GM21825 (cell line): ENCODE measurements at regions not wholly inside any gene's neighbourhood (a gene's known extent, or its start where the extent isn't known, plus 50 kb on each side); places are given as distances from the start of the nearest gene placed in this dataset.

Source experiments
- ATAC-seq: cut with Tn5 transposase; IDR thresholded peaks from one replicate; pipeline ENCODE4 v1.9.1; 2021; ENCODE audit warnings: mild to moderate bottlenecking, moderate library complexity; ENCODE audit not compliant: unreplicated experiment

DNA sequence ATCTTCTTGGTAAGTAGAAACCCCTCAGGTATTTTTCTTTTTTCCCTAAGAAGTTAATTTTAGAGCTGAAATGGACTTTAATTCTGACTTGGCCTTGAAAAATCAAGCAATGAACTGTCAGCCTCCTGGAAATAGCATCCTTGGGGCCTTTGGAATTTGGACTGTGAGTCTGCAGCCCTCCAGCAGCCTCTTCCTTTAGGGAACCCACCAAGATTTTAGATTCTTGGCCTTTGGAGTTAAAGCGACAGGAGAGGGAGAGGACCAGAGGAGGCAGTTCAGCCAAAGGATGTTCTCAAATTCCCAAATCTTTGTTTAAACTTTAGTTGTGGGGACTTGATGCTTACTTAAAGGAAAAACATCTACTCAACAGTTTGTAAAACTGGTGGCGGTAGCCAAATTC lies 288.6 kb downstream of the AACS start:
- ATAC-seq = no peak

DNA sequence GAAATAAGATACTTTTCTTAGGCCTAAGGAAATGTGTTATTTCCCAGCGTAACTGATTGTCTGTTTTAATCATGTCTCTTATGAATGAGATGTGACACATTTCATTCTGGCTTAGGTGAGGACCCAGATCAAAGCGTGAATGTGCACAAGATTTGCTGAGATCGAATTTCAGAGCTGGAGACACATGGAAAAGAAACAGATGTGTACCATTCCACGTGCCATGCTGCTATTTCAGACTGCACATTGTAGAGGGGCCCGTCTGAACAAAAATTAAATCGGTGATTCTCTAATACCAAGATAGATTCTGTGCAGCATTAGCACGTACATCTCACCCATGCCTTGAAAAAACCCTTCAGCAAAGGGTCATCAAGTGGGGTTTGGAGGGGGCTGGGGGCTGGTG lies 290.4 kb downstream of the AACS start:
- no peak for ATAC-seq

DNA sequence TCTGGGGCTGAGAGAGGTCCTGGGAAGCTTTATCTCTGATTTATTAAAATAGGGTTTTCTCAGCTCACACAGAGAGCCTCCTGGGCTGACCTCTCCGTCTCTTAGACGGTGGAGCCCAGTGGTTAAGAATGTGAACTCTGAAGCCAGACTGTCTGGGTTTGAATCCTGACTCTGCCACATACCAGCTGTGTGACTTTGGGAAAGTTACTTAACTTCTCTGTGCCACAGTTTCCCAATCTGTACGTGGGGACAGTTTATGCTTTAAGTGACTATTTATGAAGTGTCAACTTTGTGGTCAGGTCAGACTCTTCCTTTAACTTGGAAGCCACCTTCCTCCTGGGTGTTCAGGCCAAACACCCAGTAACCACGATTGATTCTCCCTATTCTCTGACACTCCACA lies 290.9 kb downstream of the AACS start:
- ATAC-seq = no peak

- no peak for ATAC-seq
Measured at GRCh38 chr12:125357561-125357960, 292.3 kb downstream of the AACS start.

- no peak for ATAC-seq
Measured at GRCh38 chr12:125360540-125360939, 295.3 kb downstream of the AACS start.

DNA sequence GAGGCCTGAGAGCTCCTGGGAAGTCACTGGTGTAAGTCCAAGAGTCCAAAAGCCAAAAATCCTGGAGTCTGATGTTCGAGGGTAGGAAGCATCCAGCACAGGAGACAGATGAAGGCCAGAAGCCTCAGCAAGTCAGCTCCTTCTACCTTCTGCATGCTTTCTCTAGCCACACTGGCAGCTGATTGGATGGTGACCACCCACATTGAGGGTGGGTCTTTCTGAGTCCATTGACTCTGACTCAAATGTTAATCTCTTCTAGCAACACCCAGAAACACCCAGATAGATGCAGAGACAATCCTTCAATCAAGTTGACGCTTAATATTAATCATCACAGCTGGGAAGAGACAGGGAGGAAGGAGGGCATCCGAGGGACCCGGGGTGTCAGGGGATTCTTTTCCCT lies 305.8 kb downstream of the AACS start:
- ATAC-seq = no peak

DNA sequence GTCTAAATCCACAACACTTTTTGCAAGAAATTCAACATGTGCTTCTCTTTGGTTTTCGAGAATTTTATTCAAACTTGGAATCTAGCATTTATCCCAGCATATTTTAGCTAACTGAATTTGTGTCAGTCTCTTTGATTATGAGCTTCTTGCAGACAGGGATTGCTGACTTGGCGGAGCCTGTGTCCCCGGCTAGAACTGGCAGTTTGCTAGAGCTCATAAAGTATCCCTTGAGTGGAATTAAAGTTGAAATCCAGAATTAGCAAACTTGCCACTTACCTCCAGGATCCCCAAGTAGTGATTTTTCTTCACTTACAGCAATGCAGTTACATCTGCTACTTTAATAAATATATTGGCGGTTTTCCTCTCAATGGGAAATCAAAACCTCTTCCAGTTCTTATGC lies 306.9 kb downstream of the AACS start:
- no peak for ATAC-seq

GRCh38 chr12:125373375-125373774 lies 308.1 kb downstream of the AACS start:
- ATAC-seq = no peak

GRCh38 chr12:125376422-125376821 lies 311.2 kb downstream of the AACS start:
- no peak for ATAC-seq

DNA sequence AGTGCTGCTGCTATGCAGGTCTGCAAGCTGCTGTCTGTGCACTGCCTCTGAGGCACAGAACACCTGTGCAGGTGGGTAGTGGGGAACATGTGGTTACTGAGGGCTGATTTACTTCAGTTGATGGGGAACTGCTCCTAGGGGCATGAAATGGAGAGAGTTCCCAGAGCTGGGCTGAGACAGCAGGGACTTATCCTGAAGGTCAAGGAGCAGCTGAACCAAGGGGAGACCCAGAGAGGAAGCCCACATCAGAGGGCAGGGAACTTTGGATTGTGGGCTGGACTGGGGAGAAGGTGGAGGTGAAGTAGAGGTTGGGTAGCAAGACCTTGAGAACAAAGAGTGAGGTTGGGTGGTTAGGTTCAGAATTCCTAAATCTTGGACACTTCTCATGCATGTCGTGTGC lies 311.9 kb downstream of the AACS start:
- ATAC-seq = no peak

DNA sequence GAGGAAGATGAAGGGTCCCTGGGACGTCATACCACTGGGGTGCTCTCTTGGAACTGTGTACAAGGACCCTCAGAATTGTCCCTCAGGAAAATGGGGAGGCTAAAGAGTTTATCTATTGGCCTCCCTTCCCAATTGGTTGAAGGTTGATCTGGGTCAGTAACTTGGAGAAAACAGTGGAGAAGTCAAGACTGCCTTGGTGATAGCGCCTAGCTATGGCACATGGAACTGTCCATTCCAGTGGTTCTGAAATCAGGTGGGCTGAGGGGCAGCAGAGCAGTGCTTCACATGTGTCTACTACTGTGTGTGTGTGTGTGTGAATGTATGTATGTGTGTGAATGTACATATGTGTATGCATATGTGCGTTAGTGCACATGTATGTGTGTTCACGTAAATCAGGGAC lies 316.1 kb downstream of the AACS start:
- no peak for ATAC-seq

GRCh38 chr12:125382926-125383325 lies 317.7 kb downstream of the AACS start:
- no peak for ATAC-seq

DNA sequence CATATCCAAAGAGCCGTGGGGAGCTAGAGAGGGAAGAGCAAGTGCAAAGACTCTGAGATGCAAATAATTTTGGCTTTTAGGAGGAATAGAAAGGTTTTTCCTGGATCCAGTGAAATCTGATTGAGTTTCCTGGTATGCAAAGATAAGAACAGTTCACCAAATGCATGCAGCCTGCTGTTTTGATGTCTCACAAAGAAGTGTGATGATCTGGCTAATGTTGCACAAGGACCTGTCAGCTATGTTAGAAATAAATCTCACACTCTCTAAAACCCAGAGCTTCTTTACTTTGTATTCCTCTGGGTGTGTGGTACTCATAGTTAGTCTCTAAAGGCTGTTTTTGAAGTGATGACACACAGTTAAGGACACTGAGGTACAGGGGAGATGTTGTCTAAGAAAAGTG lies 321.4 kb downstream of the AACS start:
- ATAC-seq = no peak

DNA sequence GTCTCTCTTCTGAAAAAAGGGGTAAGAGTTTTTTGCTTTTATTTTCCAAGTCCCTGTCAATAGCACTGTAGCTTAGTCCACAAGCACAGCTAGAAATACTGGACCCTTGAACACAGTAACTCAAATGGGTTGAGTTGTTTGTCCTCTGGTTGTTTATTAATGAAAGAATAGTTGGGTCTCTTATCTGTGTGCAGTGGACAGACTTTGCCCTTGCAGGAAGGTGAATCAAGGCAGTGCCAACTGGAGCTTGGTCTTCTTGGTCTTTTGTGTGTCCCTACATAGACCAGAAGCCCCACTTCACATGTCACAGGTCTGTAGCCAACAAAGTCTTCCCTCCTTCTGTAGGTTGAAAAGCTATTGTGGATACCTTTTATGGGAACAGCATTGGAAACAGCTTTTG lies 322.0 kb downstream of the AACS start:
- ATAC-seq = no peak

DNA sequence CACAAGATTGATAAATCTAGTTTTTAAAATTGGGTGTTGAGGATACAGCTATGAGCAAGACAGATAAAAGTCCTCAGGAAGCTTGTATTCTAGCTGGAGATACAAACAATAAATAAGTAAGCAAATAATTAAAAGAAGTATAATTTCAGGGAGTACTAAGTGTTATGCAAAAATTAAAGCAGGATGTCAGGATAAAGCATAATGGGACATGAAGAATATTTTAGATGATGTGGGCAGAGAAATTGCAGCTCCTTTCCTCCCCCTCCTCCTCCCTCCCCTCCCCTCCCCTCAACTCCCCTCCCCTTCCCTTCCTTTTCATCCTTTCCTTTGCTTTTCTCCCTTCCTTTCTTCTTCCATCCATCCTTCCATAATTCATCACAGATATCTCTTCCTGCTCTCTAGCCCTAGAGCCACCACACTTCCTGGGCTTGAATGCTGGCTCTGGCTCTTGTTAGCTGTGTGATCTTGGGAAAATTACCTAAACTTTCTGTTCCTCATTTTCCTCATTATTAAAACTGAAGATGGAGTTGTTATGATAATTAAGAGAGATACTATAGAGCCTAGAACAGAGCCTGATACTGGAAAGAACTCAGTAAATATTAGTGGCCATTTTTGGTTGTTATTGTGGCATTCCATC lies 323.9 kb downstream of the AACS start:
- ATAC-seq = no peak

- no peak for ATAC-seq
Measured at GRCh38 chr12:125393569-125393968, 328.3 kb downstream of the AACS start.

GRCh38 chr12:125395583-125396215 lies 330.5 kb downstream of the AACS start:
- no peak for ATAC-seq

DNA sequence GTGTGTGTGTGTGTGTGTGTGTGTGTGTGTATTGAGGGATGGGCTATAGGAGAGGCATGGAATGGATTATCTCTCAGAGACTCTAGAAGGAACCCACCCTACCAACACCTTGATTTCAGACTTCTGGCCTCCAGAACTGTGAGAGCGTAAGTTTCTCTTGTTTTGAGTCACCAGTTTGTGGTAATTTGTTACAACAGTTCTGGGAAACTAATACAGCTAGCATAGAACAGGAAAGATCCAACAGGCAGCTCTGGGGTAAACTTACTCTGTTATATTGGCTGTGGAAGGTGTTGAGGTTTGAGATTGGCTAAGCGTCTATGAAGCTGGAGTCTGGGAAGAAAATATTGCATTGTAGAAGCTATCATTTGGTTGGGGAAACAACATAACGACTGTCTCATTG lies 334.3 kb downstream of the AACS start:
- ATAC-seq = no peak

DNA sequence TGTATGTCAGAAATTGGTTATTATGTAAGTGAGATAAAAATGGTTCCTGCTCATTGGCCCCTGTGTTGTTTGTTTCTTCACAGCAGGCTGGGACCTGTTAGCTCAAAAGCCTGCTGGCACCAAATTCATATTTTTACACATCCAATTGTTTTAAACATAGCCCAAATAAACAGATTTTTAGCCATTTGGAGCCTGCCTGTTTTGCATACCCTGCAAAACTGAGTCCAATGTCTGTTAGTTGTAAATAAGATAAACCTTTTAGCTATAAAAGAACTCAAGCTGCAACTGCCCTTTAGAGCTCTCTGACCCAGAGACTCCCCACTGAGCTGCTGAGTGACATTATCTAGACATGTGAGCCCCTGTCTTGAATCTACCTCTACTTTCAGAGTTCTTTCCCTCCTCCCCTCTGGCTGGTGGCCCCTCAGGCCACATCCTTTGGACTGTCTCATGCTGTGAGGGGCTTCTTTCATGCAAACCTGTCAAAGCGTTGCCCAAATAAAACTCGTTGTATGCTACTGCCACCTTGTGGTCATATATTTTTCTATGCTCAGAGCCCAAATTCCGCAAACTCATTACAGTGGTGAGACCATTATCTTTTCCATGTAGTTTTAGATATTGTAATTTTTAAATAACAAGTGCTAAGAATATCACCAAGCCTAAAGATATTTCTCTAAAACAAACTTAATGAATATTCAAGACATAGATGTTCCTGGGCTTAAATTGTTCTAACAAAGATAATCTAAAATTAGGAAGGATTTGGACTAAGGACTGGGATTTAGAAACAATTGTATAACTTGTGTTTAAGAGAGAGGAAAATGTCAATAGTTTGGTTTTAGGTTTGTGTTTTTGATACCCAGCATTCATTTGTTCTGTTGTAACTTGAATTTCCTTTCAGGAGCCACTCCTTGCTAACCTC lies 337.9 kb downstream of the AACS start:
- ATAC-seq = no peak

GRCh38 chr12:125403843-125404242 lies 338.6 kb downstream of the AACS start:
- no peak for ATAC-seq

DNA sequence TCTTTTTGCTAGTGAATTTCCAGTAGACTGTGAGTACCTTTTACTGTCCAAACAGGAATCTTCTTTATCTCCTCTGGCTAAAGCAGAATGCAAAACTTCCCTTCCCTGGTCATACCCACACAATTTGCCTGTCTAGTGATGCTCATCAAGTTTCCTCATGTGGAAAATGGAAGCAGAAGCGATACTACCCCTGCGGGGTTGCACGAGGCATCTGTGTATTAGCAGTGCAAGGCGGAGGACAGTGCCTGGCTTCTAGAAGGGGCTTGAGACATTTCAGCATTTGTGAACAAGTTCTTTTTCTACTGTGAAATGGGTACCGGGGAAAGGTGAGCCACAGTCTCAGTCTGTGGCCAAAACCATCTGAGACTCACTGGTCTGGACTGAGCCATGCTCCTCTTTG lies 340.9 kb downstream of the AACS start:
- ATAC-seq = peak; percentile 70

GRCh38 chr12:125408718-125409117 lies 343.5 kb downstream of the AACS start:
- no peak for ATAC-seq
